ENCODE measurements at regions not wholly inside any gene's neighbourhood (a gene's known extent, or its start where the extent isn't known, plus 50 kb on each side); places are given as distances from the start of the nearest gene placed in this dataset.

DNA sequence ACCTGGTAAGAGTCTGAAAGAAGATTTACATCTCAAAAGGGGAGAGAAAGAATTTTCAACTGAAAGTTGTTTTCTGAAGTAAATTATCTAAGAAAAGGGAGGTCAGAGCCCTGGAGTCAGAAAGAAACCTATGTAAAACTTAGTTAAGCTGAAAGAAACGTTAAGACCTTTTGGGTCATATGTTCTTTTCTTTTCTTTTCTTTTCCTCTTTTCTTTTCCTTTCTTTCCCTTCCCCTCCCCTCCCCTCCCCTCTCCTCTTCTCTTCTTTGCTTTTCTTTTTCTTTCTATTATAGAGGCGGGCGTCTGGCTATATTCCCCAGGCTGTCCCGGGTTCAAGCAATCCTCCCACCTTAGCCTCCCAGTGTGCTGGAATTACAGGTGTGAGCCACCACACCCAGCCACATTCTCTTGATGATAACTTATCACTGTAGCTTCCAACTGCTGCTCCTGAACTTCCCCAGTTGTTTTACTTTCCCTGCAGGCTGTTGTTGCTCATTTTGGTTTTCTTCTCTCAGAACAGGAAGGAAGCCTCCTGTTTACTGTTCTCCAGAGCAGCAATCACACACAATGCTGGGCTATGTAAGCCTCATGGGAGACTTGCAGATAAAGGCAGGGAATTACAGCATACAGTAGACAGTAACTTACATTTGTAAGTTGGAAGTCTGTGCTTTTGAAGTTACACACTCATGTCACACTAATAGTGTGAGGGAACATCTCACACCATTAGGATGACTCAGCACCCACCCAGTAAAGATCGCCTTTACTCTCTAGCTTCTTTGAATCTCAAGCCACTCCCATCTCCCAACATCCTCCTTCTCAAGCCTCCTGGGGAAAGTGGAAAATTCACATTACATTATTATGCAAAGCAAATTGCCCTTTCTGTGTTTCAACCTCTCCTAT lies 2216.6 kb upstream of the WWC1 start:
- H3K27ac ChIP-seq (ENCODE audit: low read depth, low read length, poor library complexity, severe bottlenecking) = no peak overlapping the region
- no peaks in the 10 kb centered on the region for H3K9me2 ChIP-seq (ENCODE audit: low read depth, low read length)
- no peaks in the 10 kb centered on the region for H4K20me1 ChIP-seq (ENCODE audit: insufficient read depth, low read length)
- H3K4me3 ChIP-seq (ENCODE audit: low read depth, low read length, poor library complexity, severe bottlenecking) = no peak overlapping the region
- H3K4me2 ChIP-seq (ENCODE audit: low read length) = no peak overlapping the region
- no peak overlapping the region for H2AFZ ChIP-seq (ENCODE audit: low read length)
- no peaks in the 10 kb centered on the region for H3K36me3 ChIP-seq (ENCODE audit: insufficient read depth, low read length)
- H3K4me1 ChIP-seq (ENCODE audit: insufficient read depth, low read length, severe bottlenecking) = no peaks in the 10 kb centered on the region
- H3K9ac ChIP-seq (ENCODE audit: low read length) = no peak overlapping the region
- TF ChIP-seq EZH2 (IDR thresholded peaks at IDR 0.05; ENCODE audit: borderline replicate concordance, low read length) = no peak
- TF ChIP-seq, protein P1, sequence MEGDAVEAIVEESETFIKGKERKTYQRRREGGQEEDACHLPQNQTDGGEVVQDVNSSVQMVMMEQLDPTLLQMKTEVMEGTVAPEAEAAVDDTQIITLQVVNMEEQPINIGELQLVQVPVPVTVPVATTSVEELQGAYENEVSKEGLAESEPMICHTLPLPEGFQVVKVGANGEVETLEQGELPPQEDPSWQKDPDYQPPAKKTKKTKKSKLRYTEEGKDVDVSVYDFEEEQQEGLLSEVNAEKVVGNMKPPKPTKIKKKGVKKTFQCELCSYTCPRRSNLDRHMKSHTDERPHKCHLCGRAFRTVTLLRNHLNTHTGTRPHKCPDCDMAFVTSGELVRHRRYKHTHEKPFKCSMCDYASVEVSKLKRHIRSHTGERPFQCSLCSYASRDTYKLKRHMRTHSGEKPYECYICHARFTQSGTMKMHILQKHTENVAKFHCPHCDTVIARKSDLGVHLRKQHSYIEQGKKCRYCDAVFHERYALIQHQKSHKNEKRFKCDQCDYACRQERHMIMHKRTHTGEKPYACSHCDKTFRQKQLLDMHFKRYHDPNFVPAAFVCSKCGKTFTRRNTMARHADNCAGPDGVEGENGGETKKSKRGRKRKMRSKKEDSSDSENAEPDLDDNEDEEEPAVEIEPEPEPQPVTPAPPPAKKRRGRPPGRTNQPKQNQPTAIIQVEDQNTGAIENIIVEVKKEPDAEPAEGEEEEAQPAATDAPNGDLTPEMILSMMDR (IDR thresholded peaks at IDR 0.05; ENCODE audit: low read length) = no peak
- H3K9me3 ChIP-seq (ENCODE audit: low read length) = no peaks in the 10 kb centered on the region
- no peaks in the 10 kb centered on the region for H3K79me2 ChIP-seq (ENCODE audit: insufficient read depth, low read length)
- no peaks in the 10 kb centered on the region for H3F3A ChIP-seq (ENCODE audit: insufficient read depth, low read length)
- no peaks in the 10 kb centered on the region for H3K27me3 ChIP-seq (ENCODE audit: insufficient read depth, low read length)

DNA sequence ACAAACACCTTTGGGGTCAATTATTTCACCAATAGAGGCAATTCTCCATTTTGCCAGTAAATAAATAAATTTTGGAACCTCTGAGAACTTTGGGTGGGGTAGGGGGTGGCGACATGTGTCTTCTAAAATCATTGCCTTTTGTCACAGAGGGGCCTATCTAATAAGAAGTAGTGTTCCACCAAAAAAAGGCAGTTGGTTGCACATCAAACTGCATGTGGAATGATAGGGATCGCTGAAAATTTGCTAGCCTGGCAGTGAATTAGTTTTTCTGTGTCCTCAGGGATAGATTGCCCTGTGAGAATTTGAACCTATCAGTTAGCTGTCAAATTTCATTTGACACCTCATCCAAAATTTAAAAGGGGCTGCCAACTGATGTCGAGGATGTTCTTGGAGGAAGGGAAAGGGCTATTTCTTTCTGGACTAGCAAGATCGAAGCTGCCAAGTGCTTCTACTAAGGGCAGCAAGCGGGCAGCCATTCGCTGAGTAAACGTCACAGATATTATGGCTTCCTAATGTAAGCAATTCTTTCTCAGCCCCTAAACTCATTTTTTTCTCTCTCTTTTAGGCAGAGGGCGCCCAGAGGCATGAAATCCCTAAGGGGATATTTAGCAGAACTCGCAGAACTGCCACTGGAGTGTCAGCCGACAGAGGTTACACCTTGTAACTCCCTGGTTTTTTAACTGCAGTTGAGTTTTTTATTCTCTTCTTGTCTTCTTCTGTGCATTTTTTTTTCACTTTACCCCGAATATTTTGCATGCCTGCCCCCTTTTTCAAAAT lies 2208.1 kb upstream of the WWC1 start:
- H4K20me1 ChIP-seq (ENCODE audit: insufficient read depth, low read length) = no peaks in the 10 kb centered on the region
- no peaks in the 10 kb centered on the region for H3K79me2 ChIP-seq (ENCODE audit: insufficient read depth, low read length)
- no peak for TF ChIP-seq EZH2 (IDR thresholded peaks at IDR 0.05; ENCODE audit: borderline replicate concordance, low read length)
- TF ChIP-seq, protein P1 (IDR thresholded peaks at IDR 0.05; ENCODE audit: low read length) = no peak
- no peak overlapping the region for H3K4me3 ChIP-seq (ENCODE audit: low read depth, low read length, poor library complexity, severe bottlenecking)
- H3K9me2 ChIP-seq (ENCODE audit: low read depth, low read length) = no peaks in the 10 kb centered on the region
- no peak overlapping the region for H2AFZ ChIP-seq (ENCODE audit: low read length)
- H3K4me1 ChIP-seq (ENCODE audit: insufficient read depth, low read length, severe bottlenecking) = no peaks in the 10 kb centered on the region
- H3K36me3 ChIP-seq (ENCODE audit: insufficient read depth, low read length) = no peaks in the 10 kb centered on the region
- H3K9me3 ChIP-seq (ENCODE audit: low read length) = no peaks in the 10 kb centered on the region
- H3K27ac ChIP-seq (ENCODE audit: low read depth, low read length, poor library complexity, severe bottlenecking) = no peak overlapping the region
- H3K4me2 ChIP-seq (ENCODE audit: low read length) = no peak overlapping the region
- no peak overlapping the region for H3K9ac ChIP-seq (ENCODE audit: low read length)
- H3F3A ChIP-seq (ENCODE audit: insufficient read depth, low read length) = no peaks in the 10 kb centered on the region
- no peaks in the 10 kb centered on the region for H3K27me3 ChIP-seq (ENCODE audit: insufficient read depth, low read length)

DNA sequence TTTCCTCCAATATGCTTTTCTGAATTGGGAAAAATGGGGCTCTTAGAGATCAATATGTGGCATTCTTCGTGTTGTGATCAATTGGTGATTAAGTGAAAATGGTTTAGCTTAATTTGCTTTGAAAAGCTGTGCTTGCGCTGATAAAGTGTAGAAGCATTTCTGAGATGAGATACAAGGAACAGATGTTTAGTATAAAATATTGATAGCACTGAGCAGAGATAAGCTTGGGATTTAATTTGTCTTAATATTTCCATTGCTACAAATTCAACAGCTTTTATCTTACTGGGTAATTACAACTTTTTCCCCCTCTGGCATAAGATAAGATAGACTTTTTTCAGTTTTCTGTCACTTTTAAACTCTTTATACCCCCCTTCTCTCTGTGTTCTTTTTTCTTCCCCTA lies 2204.9 kb upstream of the WWC1 start:
- H3F3A ChIP-seq (ENCODE audit: insufficient read depth, low read length) = no peaks in the 10 kb centered on the region
- H3K9ac ChIP-seq (ENCODE audit: low read length) = no peak overlapping the region
- H3K9me2 ChIP-seq (ENCODE audit: low read depth, low read length) = no peaks in the 10 kb centered on the region
- H3K79me2 ChIP-seq (ENCODE audit: insufficient read depth, low read length) = no peaks in the 10 kb centered on the region
- no peaks in the 10 kb centered on the region for H3K4me1 ChIP-seq (ENCODE audit: insufficient read depth, low read length, severe bottlenecking)
- TF ChIP-seq EZH2 (IDR thresholded peaks at IDR 0.05; ENCODE audit: borderline replicate concordance, low read length) = no peak
- TF ChIP-seq, protein P1 (IDR thresholded peaks at IDR 0.05; ENCODE audit: low read length) = no peak
- H3K27ac ChIP-seq (ENCODE audit: low read depth, low read length, poor library complexity, severe bottlenecking) = no peak overlapping the region
- H3K36me3 ChIP-seq (ENCODE audit: insufficient read depth, low read length) = no peaks in the 10 kb centered on the region
- no peak overlapping the region for H3K4me2 ChIP-seq (ENCODE audit: low read length)
- no peaks in the 10 kb centered on the region for H4K20me1 ChIP-seq (ENCODE audit: insufficient read depth, low read length)
- H2AFZ ChIP-seq (ENCODE audit: low read length) = no peak overlapping the region
- no peaks in the 10 kb centered on the region for H3K9me3 ChIP-seq (ENCODE audit: low read length)
- no peak overlapping the region for H3K4me3 ChIP-seq (ENCODE audit: low read depth, low read length, poor library complexity, severe bottlenecking)
- H3K27me3 ChIP-seq (ENCODE audit: insufficient read depth, low read length) = no peaks in the 10 kb centered on the region
